ENCODE measurements at regions not wholly inside any gene's neighbourhood (a gene's known extent, or its start where the extent isn't known, plus 50 kb on each side); places are given as distances from the start of the nearest gene placed in this dataset.

DNA sequence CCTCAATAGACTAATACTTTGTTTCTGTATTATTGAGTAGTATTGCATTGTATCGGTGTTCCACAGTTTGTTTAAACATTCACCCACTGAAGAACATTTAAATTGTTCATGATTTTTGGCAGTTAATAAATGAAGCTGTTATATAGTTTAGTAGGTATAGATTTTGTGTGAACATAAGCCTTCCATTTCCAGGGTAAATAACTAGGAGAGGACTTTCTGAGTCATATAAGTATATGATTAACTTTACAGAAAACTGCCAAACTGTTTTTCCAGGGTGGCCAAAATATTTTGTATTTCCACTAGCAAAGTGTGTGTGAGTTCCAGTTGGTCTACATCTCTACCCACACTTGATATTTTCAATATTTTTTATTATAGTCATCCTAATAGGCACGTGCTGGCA, 70.0 kb upstream of the MLIP start:
- TF ChIP-seq NFRKB (IDR thresholded peaks at IDR 0.05) (no peak), SUZ12 (IDR thresholded peaks at IDR 0.05) (no peak), LEF1 (IDR thresholded peaks at IDR 0.05; ENCODE audit: borderline replicate concordance) (no peak), FOXM1 (IDR thresholded peaks at IDR 0.05; ENCODE audit: borderline replicate concordance) (no peak), ELF4 (IDR thresholded peaks at IDR 0.05) (no peak), BHLHE40 (IDR thresholded peaks at IDR 0.05; ENCODE audit: borderline replicate concordance) (no peak), ARNT (IDR thresholded peaks at IDR 0.05) (no peak), TARDBP (IDR thresholded peaks at IDR 0.05) (no peak), HDGF (IDR thresholded peaks at IDR 0.05; ENCODE audit: borderline replicate concordance) (no peak), ZNF384 (IDR thresholded peaks at IDR 0.05) (no peak), L3MBTL2 (conservative IDR thresholded peaks at IDR 0.05) (no peak), FOXA1 (IDR thresholded peaks at IDR 0.05) (no peak), SP1 (IDR thresholded peaks at IDR 0.05) (no peak), FOXK2 (IDR thresholded peaks at IDR 0.05) (no peak), CTBP1 (IDR thresholded peaks at IDR 0.05; ENCODE audit: borderline replicate concordance) (no peak)
- TF ChIP-seq, protein P1, sequence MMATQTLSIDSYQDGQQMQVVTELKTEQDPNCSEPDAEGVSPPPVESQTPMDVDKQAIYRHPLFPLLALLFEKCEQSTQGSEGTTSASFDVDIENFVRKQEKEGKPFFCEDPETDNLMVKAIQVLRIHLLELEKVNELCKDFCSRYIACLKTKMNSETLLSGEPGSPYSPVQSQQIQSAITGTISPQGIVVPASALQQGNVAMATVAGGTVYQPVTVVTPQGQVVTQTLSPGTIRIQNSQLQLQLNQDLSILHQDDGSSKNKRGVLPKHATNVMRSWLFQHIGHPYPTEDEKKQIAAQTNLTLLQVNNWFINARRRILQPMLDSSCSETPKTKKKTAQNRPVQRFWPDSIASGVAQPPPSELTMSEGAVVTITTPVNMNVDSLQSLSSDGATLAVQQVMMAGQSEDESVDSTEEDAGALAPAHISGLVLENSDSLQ (IDR thresholded peaks at IDR 0.05), result no peak
- CTCF ChIA-PET, result no interaction called here
- POLR2A ChIA-PET, result no interaction called here
- DNase-seq (ENCODE audit: extremely low spot score), result no peak

DNA sequence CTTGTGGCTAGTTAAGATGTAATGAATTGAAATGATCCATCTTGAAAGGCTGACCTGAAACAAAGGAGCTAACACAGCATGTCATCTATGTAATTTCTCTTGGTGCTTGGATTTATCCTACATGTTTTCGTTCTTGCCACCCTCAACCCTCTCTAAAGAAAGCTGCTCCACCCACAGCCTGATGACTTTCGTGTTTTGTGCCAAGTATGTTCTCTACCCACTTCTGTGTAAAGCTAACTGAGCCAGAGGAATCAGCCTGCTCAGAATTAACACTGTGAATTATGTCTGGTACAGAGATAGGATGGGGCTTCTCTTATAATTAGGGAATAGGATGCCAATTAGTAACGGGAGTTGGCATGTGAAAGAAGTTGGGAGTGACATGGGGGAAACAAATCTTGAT, 67.9 kb upstream of the MLIP start:
- POLR2A ChIA-PET, result no interaction called here
- CTCF ChIA-PET, result no interaction called here
- no peak for DNase-seq (ENCODE audit: extremely low spot score)
- TF ChIP-seq ELF4 (IDR thresholded peaks at IDR 0.05) (no peak), ARNT (IDR thresholded peaks at IDR 0.05) (no peak), HDGF (IDR thresholded peaks at IDR 0.05; ENCODE audit: borderline replicate concordance) (no peak), NFRKB (IDR thresholded peaks at IDR 0.05) (no peak), BHLHE40 (IDR thresholded peaks at IDR 0.05; ENCODE audit: borderline replicate concordance) (no peak), L3MBTL2 (conservative IDR thresholded peaks at IDR 0.05) (no peak), FOXA1 (IDR thresholded peaks at IDR 0.05) (no peak), TARDBP (IDR thresholded peaks at IDR 0.05) (no peak), FOXK2 (IDR thresholded peaks at IDR 0.05) (no peak), ZNF384 (IDR thresholded peaks at IDR 0.05) (no peak), FOXM1 (IDR thresholded peaks at IDR 0.05; ENCODE audit: borderline replicate concordance) (no peak), SUZ12 (IDR thresholded peaks at IDR 0.05) (no peak), CTBP1 (IDR thresholded peaks at IDR 0.05; ENCODE audit: borderline replicate concordance) (no peak), LEF1 (IDR thresholded peaks at IDR 0.05; ENCODE audit: borderline replicate concordance) (no peak), SP1 (IDR thresholded peaks at IDR 0.05) (no peak)
- TF ChIP-seq, protein P1 (IDR thresholded peaks at IDR 0.05), result no peak

DNA sequence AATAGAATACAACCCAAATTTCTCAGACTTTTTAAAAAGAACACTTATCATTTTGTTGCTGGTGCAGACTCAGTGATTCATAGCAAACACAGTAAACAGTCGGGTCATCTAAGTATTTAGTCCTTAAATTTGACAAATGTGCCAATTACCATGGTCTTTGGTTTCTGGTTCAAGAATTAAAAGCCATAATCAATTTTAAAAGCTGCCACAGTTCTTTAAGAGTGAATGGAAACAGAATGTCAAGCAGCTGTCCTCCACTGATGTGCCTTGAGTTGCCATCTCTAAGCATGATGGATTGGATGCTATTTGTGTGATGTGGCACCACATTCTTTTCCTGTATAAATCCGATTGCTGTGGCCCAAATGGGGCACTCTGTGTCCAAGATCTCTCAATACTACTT, 67.2 kb upstream of the MLIP start:
- TF ChIP-seq ELF4 (IDR thresholded peaks at IDR 0.05) (no peak), SP1 (IDR thresholded peaks at IDR 0.05) (no peak), ARNT (IDR thresholded peaks at IDR 0.05) (no peak), HDGF (IDR thresholded peaks at IDR 0.05; ENCODE audit: borderline replicate concordance) (no peak), BHLHE40 (IDR thresholded peaks at IDR 0.05; ENCODE audit: borderline replicate concordance) (no peak), FOXA1 (IDR thresholded peaks at IDR 0.05) (no peak), NFRKB (IDR thresholded peaks at IDR 0.05) (no peak), CTBP1 (IDR thresholded peaks at IDR 0.05; ENCODE audit: borderline replicate concordance) (no peak), FOXM1 (IDR thresholded peaks at IDR 0.05; ENCODE audit: borderline replicate concordance) (no peak), ZNF384 (IDR thresholded peaks at IDR 0.05) (no peak), L3MBTL2 (conservative IDR thresholded peaks at IDR 0.05) (no peak), FOXK2 (IDR thresholded peaks at IDR 0.05) (no peak), TARDBP (IDR thresholded peaks at IDR 0.05) (no peak), SUZ12 (IDR thresholded peaks at IDR 0.05) (no peak)
- TF ChIP-seq, protein P1 (IDR thresholded peaks at IDR 0.05), result no peak
- ChIA-PET CTCF (interaction anchor here (1.0 kb wide), 1 partner anchor 10 kb away, joined by 3 read pairs; no protein-coding TSS in a partner anchor), POLR2A (no interaction called here)

DNA sequence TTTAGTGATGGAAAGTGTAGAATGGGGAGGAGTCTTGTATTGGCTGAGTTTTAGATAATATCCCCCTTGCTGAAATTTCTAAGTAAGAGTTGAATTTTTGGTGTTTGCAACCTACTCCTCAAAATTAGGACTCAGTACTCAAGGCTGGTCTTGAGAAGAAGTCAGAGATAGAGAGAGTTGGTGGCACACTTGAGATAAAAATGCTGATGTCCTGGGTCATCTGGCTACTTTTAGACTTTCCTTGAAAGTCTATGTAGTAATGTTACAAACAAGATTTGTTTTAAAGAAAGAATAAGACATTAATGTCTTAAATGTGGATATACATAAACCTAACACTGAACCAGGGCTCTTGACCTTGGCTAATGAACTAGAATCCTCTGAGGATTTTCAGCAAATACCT, 62.5 kb upstream of the MLIP start:
- DNase-seq (ENCODE audit: extremely low spot score), result no peak
- TF ChIP-seq FOXA1 (IDR thresholded peaks at IDR 0.05) (no peak), LEF1 (IDR thresholded peaks at IDR 0.05; ENCODE audit: borderline replicate concordance) (no peak), ELF4 (IDR thresholded peaks at IDR 0.05) (no peak), SUZ12 (IDR thresholded peaks at IDR 0.05) (no peak), BHLHE40 (IDR thresholded peaks at IDR 0.05; ENCODE audit: borderline replicate concordance) (no peak), SP1 (IDR thresholded peaks at IDR 0.05) (no peak), L3MBTL2 (conservative IDR thresholded peaks at IDR 0.05) (no peak)
- TF ChIP-seq, protein P1 (IDR thresholded peaks at IDR 0.05), result no peak
- CTCF ChIA-PET, result no interaction called here
- POLR2A ChIA-PET, result no interaction called here

More for the DNA sequence above, 67.2 kb upstream of the MLIP start:
- DNase-seq (ENCODE audit: extremely low spot score), result no peak

DNA sequence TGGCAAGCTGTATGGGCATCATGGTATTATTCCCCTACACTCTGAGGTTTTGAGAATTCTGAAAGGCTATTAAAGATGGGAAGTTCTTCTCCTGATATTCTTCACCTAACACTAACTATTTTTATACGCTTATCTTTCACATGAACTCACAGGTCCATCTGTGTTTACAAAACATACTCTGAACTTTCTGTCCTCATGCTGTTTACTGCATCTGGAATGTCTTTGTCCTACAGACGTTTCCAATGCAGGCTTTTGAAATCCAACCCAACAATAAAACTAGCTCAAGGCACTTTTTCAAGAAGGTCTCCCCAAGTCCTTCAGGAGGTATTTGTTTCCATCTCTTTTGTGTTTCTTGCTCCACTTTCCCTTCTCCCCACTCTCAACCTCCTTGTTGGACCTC, 60.5 kb upstream of the MLIP start:
- TF ChIP-seq SUZ12 (IDR thresholded peaks at IDR 0.05), result no peak
- no peak for TF ChIP-seq TARDBP (IDR thresholded peaks at IDR 0.05)
- TF ChIP-seq L3MBTL2 (conservative IDR thresholded peaks at IDR 0.05), result no peak
- TF ChIP-seq NFRKB (IDR thresholded peaks at IDR 0.05), result no peak
- TF ChIP-seq BHLHE40 (IDR thresholded peaks at IDR 0.05; ENCODE audit: borderline replicate concordance), result no peak
- no peak for TF ChIP-seq ELF4 (IDR thresholded peaks at IDR 0.05)
- TF ChIP-seq FOXM1 (IDR thresholded peaks at IDR 0.05; ENCODE audit: borderline replicate concordance), result no peak
- no peak for TF ChIP-seq FOXK2 (IDR thresholded peaks at IDR 0.05)
- CTCF ChIA-PET, result no interaction called here
- POLR2A ChIA-PET, result no interaction called here
- DNase-seq (ENCODE audit: extremely low spot score), result no peak
